ENCODE measurements at regions not wholly inside any gene's neighbourhood (a gene's known extent, or its start where the extent isn't known, plus 50 kb on each side); places are given as distances from the start of the nearest gene placed in this dataset.

GRCh38 chr7:156232931-156233705, 407.5 kb upstream of the RNF32 start:
- Histone ChIP-seq H3K27ac (ENCODE audit: low read depth in 1 of 2, low read length in 2 of 2) (no peak overlapping the region), H3K4me1 (ENCODE audit: control insufficient read depth in 4 of 4, insufficient read depth in 4 of 4, low read length in 3 of 4) (no peaks in the 10 kb centered on the region), H3K9me3 (ENCODE audit: control insufficient read depth in 4 of 4, low read length in 3 of 4) (peaks cover 0 to 1% (median 0%) of the 10 kb centered on the region in 4 donors), H3K27me3 (ENCODE audit: control insufficient read depth in 4 of 4, insufficient read depth in 4 of 4, low read length in 3 of 4) (no peaks in the 10 kb centered on the region), H3K9ac (ENCODE audit: low read depth in 1 of 2, low read length in 2 of 2) (no peak overlapping the region), H3K4me3 (ENCODE audit: low read depth in 1 of 3, low read length in 3 of 3) (no peak overlapping the region), H3K36me3 (ENCODE audit: control insufficient read depth in 4 of 4, insufficient read depth in 3 of 4, low read depth in 1 of 4, low read length in 3 of 4) (no peaks in the 10 kb centered on the region)
- DNase-seq (ENCODE audit: low spot score), result peak; percentile 4
- TF ChIP-seq HNF4G (IDR thresholded peaks at IDR 0.05) (no peak), GABPA (IDR thresholded peaks at IDR 0.05 in 1 of 2, conservative IDR thresholded peaks at IDR 0.05 in 1 of 2) (no peak), MAX (IDR thresholded peaks at IDR 0.05) (no peak), FOXA1 (IDR thresholded peaks at IDR 0.05) (no peak), RAD21 (IDR thresholded peaks at IDR 0.05) (no peak), SP1 (IDR thresholded peaks at IDR 0.05) (no peak), EGR1 (IDR thresholded peaks at IDR 0.05; ENCODE audit: low read depth in 2 of 2) (no peak), YY1 (IDR thresholded peaks at IDR 0.05) (no peak)
- WGBS, result 92% methylated on average over 37 of the region's 37 CpGs

DNA sequence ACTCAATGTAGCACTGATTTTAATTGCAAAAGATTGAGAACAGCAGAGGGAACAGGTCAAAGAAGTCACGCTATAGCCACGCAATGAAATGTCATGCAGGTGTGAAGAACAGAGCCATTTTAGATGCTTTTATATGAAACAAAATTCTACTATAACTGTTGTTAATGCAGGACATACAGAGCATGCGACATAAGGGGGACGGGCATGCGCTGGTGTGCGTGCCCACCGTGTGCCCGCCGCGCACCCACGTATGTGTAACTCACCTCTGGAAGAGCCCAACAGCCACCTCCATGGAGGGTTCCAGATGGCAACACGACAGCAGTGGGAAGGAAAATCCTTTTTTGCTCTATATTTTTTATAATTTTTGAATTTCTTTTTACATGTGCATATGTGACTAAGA, 410.0 kb upstream of the RNF32 start:
- 93% methylated on average over 12 of the region's 12 CpGs for WGBS
- DNase-seq (ENCODE audit: low spot score), result peak; percentile 26

DNA sequence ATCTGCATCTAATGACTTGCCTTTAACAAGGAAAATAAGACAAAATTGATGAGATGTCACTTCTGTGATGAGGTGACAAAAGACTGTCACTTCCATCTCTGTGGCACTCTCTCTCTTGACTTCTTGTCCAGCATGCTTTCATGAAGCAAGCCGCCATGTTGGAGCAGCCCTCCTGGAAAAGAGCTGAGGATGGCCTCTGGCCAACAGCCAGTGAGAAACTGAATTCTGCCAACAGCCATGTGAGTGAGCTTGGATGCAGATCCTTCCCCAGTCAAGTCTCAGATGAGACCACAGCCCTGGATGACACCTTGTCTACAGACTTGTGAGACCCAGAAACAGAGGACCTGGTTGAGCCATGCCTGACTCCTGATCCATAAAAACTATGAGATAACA, 412.6 kb upstream of the SHH start:
- Histone ChIP-seq H3K9me3 (ENCODE audit: control insufficient read depth in 4 of 4, low read length in 3 of 4) (peaks cover 3 to 4% (median 3%) of the 10 kb centered on the region in 4 donors), H3K4me3 (ENCODE audit: low read depth in 1 of 3, low read length in 3 of 3) (no peak overlapping the region), H3K27ac (ENCODE audit: low read depth in 1 of 2, low read length in 2 of 2) (no peak overlapping the region), H3K27me3 (ENCODE audit: control insufficient read depth in 4 of 4, insufficient read depth in 4 of 4, low read length in 3 of 4) (no peaks in the 10 kb centered on the region), H3K36me3 (ENCODE audit: control insufficient read depth in 4 of 4, insufficient read depth in 3 of 4, low read depth in 1 of 4, low read length in 3 of 4) (no peaks in the 10 kb centered on the region), H3K9ac (ENCODE audit: low read depth in 1 of 2, low read length in 2 of 2) (no peak overlapping the region), H3K4me1 (ENCODE audit: control insufficient read depth in 4 of 4, insufficient read depth in 4 of 4, low read length in 3 of 4) (no peaks in the 10 kb centered on the region)
- no peak for TF ChIP-seq HNF4G (IDR thresholded peaks at IDR 0.05)
- TF ChIP-seq HNF4A (conservative IDR thresholded peaks at IDR 0.05), result no peak
- TF ChIP-seq NR2F2 (IDR thresholded peaks at IDR 0.05), result no peak
- no peak for TF ChIP-seq RXRA (IDR thresholded peaks at IDR 0.05)
- TF ChIP-seq, protein P1, sequence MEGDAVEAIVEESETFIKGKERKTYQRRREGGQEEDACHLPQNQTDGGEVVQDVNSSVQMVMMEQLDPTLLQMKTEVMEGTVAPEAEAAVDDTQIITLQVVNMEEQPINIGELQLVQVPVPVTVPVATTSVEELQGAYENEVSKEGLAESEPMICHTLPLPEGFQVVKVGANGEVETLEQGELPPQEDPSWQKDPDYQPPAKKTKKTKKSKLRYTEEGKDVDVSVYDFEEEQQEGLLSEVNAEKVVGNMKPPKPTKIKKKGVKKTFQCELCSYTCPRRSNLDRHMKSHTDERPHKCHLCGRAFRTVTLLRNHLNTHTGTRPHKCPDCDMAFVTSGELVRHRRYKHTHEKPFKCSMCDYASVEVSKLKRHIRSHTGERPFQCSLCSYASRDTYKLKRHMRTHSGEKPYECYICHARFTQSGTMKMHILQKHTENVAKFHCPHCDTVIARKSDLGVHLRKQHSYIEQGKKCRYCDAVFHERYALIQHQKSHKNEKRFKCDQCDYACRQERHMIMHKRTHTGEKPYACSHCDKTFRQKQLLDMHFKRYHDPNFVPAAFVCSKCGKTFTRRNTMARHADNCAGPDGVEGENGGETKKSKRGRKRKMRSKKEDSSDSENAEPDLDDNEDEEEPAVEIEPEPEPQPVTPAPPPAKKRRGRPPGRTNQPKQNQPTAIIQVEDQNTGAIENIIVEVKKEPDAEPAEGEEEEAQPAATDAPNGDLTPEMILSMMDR (IDR thresholded peaks at IDR 0.05; ENCODE audit: low read depth, low read length, missing input control), result no peak
- no peak for TF ChIP-seq ATF3 (IDR thresholded peaks at IDR 0.05)
- no peak for TF ChIP-seq TAF1 (conservative IDR thresholded peaks at IDR 0.05)
- no peak for TF ChIP-seq FOXA1 (IDR thresholded peaks at IDR 0.05)
- TF ChIP-seq MAX (IDR thresholded peaks at IDR 0.05), result no peak
- no peak for TF ChIP-seq RAD21 (IDR thresholded peaks at IDR 0.05)
- no peak for TF ChIP-seq YY1 (IDR thresholded peaks at IDR 0.05)
- TF ChIP-seq FOXA2 (IDR thresholded peaks at IDR 0.05), result no peak
- no peak for TF ChIP-seq SP1 (IDR thresholded peaks at IDR 0.05)
- TF ChIP-seq, protein P2, sequence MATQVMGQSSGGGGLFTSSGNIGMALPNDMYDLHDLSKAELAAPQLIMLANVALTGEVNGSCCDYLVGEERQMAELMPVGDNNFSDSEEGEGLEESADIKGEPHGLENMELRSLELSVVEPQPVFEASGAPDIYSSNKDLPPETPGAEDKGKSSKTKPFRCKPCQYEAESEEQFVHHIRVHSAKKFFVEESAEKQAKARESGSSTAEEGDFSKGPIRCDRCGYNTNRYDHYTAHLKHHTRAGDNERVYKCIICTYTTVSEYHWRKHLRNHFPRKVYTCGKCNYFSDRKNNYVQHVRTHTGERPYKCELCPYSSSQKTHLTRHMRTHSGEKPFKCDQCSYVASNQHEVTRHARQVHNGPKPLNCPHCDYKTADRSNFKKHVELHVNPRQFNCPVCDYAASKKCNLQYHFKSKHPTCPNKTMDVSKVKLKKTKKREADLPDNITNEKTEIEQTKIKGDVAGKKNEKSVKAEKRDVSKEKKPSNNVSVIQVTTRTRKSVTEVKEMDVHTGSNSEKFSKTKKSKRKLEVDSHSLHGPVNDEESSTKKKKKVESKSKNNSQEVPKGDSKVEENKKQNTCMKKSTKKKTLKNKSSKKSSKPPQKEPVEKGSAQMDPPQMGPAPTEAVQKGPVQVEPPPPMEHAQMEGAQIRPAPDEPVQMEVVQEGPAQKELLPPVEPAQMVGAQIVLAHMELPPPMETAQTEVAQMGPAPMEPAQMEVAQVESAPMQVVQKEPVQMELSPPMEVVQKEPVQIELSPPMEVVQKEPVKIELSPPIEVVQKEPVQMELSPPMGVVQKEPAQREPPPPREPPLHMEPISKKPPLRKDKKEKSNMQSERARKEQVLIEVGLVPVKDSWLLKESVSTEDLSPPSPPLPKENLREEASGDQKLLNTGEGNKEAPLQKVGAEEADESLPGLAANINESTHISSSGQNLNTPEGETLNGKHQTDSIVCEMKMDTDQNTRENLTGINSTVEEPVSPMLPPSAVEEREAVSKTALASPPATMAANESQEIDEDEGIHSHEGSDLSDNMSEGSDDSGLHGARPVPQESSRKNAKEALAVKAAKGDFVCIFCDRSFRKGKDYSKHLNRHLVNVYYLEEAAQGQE (IDR thresholded peaks at IDR 0.05), result no peak
- TF ChIP-seq EGR1 (IDR thresholded peaks at IDR 0.05; ENCODE audit: low read depth in 2 of 2), result no peak
- DNase-seq (ENCODE audit: low spot score), result peak; percentile 9
- WGBS, result 91% methylated on average over 1 of the region's 1 CpG

More for the DNA sequence above, 410.0 kb upstream of the RNF32 start:
- no peaks in the 10 kb centered on the region for H3K36me3 ChIP-seq (ENCODE audit: control insufficient read depth in 4 of 4, insufficient read depth in 3 of 4, low read depth in 1 of 4, low read length in 3 of 4)
- H3K9ac ChIP-seq (ENCODE audit: low read depth in 1 of 2, low read length in 2 of 2), result no peak overlapping the region
- H3K9me3 ChIP-seq (ENCODE audit: control insufficient read depth in 4 of 4, low read length in 3 of 4), result peaks cover 0 to 1% (median 0%) of the 10 kb centered on the region in 4 donors
- no peak overlapping the region for H3K27ac ChIP-seq (ENCODE audit: low read depth in 1 of 2, low read length in 2 of 2)
- no peaks in the 10 kb centered on the region for H3K4me1 ChIP-seq (ENCODE audit: control insufficient read depth in 4 of 4, insufficient read depth in 4 of 4, low read length in 3 of 4)
- TF ChIP-seq EGR1 (IDR thresholded peaks at IDR 0.05; ENCODE audit: low read depth in 2 of 2) (no peak), NR2F2 (IDR thresholded peaks at IDR 0.05) (no peak), TAF1 (conservative IDR thresholded peaks at IDR 0.05) (no peak), YY1 (IDR thresholded peaks at IDR 0.05) (no peak), HNF4A (conservative IDR thresholded peaks at IDR 0.05) (no peak), JUND (IDR thresholded peaks at IDR 0.05) (no peak)
- H3K4me3 ChIP-seq (ENCODE audit: low read depth in 1 of 3, low read length in 3 of 3), result no peak overlapping the region
- H3K27me3 ChIP-seq (ENCODE audit: control insufficient read depth in 4 of 4, insufficient read depth in 4 of 4, low read length in 3 of 4), result no peaks in the 10 kb centered on the region
